ENCODE measurements at regions not wholly inside any gene's neighbourhood (a gene's known extent, or its start where the extent isn't known, plus 50 kb on each side); places are given as distances from the start of the nearest gene placed in this dataset.

DNA sequence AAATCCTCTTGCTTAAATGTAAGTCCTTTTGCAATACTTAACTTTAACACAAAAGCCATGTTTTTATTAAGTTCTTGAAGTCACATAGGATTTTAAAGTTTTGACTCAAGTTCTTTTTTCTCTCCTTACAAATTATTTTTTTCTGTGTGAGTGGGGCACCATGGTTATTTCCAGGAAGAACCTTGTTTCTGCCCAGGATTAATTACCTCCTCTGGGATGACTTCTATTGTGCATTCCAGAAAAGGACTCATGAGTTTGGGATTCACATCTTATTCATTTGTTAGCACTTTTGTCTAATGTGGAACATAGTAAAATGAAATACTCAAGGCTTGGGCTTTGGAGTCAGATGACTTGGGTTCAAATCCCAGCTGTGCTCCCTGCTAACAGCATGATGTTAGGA, 421.4 kb upstream of the WWC1 start:
- Histone ChIP-seq H3K4me1 (ENCODE audit: control insufficient read depth, insufficient read depth, low read length) (no peaks in the 10 kb centered on the region), H3K9ac (ENCODE audit: control insufficient read depth, insufficient read depth, low read length) (no peak overlapping the region), H4K20me1 (ENCODE audit: control insufficient read depth, insufficient read depth) (no peaks in the 10 kb centered on the region), H3K4me3 (no peak overlapping the region), H3K36me3 (ENCODE audit: control insufficient read depth in 2 of 2, insufficient read depth in 2 of 2, low read length in 1 of 2) (no peaks in the 10 kb centered on the region), H3K9me3 (replicated peaks; ENCODE audit: control insufficient read depth, insufficient read depth, low read length) (no peaks in the 10 kb centered on the region), H3K27me3 (replicated peaks in 1 of 2; ENCODE audit: control insufficient read depth in 2 of 2, insufficient read depth in 2 of 2, low read length in 1 of 2) (no peaks in the 10 kb centered on the region), H2AFZ (ENCODE audit: control insufficient read depth, low read depth, low read length) (no peak overlapping the region), H3K27ac (ENCODE audit: control insufficient read depth, insufficient read depth) (no peak overlapping the region), H3K79me2 (ENCODE audit: control insufficient read depth, insufficient read depth, low read length) (no peaks in the 10 kb centered on the region), H3K4me2 (ENCODE audit: control insufficient read depth, insufficient read depth) (no peak overlapping the region)
- FAIRE-seq, result no peak
- no peak for DNase-seq (ENCODE audit: low read depth, low spot score)
- ATAC-seq, result no peak
- ChIA-PET POLR2A (no interaction called here), CTCF (no interaction called here), RAD21 (ENCODE audit: unreplicated experiment) (no interaction called here), SMC1A (ENCODE audit: uncharacterized antibody, unreplicated experiment) (no interaction called here)
- in situ Hi-C loops (cut with MboI) (no loop called here), intact Hi-C loops (cut with micrococcal nuclease; ENCODE audit: unreplicated experiment) (no loop called here)
- no peak for TF ChIP-seq ZSCAN29 (IDR thresholded peaks at IDR 0.05)
- TF ChIP-seq CHD4 (IDR thresholded peaks at IDR 0.05), result no peak
- BruUV-seq (replicated peaks), result no TSS peak

DNA sequence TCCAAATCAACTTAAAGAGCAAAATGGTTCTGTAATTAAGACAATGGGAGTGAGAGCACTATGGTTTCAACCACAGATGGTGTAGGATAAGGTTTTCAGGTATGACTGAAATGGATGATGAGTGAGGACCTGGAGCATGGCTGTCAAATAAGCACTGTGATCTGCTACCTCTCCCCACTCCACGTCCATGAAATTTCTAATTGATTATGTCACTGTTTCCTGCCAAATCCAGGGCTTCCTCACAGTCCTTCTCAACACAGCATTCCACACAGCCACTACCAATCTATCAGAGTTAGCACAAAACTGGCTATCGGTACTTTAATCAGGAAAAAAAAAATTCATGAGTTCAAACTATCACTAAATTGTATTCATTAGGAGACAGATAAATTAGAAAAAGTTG, 420.4 kb upstream of the WWC1 start:
- in situ Hi-C loops (cut with MboI) (no loop called here), intact Hi-C loops (cut with micrococcal nuclease; ENCODE audit: unreplicated experiment) (no loop called here)
- ATAC-seq, result no peak
- H3K4me2 ChIP-seq (ENCODE audit: control insufficient read depth, insufficient read depth), result no peak overlapping the region
- H3K27me3 ChIP-seq (replicated peaks in 1 of 2; ENCODE audit: control insufficient read depth in 2 of 2, insufficient read depth in 2 of 2, low read length in 1 of 2), result no peaks in the 10 kb centered on the region
- TF ChIP-seq POLR2A (IDR thresholded peaks at IDR 0.05; ENCODE audit: low read depth, low read length) (no peak), LARP7 (IDR thresholded peaks at IDR 0.05) (no peak), POU2F2 (IDR thresholded peaks at IDR 0.05; ENCODE audit: borderline replicate concordance, low read depth, low read length) (no peak), SIX5 (IDR thresholded peaks at IDR 0.05; ENCODE audit: low read depth, low read length, severe bottlenecking) (no peak), HCFC1 (IDR thresholded peaks at IDR 0.05; ENCODE audit: low read length) (no peak), POLR2AphosphoS2 (IDR thresholded peaks at IDR 0.05; ENCODE audit: low read depth, low read length) (no peak), EP300 (IDR thresholded peaks at IDR 0.05; ENCODE audit: borderline replicate concordance in 1 of 2, control insufficient read depth in 1 of 2, low read depth in 2 of 2, low read length in 2 of 2) (no peak)
- TF ChIP-seq, protein P1, sequence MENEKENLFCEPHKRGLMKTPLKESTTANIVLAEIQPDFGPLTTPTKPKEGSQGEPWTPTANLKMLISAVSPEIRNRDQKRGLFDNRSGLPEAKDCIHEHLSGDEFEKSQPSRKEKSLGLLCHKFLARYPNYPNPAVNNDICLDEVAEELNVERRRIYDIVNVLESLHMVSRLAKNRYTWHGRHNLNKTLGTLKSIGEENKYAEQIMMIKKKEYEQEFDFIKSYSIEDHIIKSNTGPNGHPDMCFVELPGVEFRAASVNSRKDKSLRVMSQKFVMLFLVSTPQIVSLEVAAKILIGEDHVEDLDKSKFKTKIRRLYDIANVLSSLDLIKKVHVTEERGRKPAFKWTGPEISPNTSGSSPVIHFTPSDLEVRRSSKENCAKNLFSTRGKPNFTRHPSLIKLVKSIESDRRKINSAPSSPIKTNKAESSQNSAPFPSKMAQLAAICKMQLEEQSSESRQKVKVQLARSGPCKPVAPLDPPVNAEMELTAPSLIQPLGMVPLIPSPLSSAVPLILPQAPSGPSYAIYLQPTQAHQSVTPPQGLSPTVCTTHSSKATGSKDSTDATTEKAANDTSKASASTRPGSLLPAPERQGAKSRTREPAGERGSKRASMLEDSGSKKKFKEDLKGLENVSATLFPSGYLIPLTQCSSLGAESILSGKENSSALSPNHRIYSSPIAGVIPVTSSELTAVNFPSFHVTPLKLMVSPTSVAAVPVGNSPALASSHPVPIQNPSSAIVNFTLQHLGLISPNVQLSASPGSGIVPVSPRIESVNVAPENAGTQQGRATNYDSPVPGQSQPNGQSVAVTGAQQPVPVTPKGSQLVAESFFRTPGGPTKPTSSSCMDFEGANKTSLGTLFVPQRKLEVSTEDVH (IDR thresholded peaks at IDR 0.05; ENCODE audit: low read depth, partially characterized antibody), result no peak
- no peaks in the 10 kb centered on the region for H3K36me3 ChIP-seq (ENCODE audit: control insufficient read depth in 2 of 2, insufficient read depth in 2 of 2, low read length in 1 of 2)
- no TSS peak for BruUV-seq (replicated peaks)
- no peaks in the 10 kb centered on the region for H3K9me3 ChIP-seq (replicated peaks; ENCODE audit: control insufficient read depth, insufficient read depth, low read length)
- H3K27ac ChIP-seq (ENCODE audit: control insufficient read depth, insufficient read depth), result no peak overlapping the region
- no peak overlapping the region for H3K4me3 ChIP-seq
- no peaks in the 10 kb centered on the region for H3K79me2 ChIP-seq (ENCODE audit: control insufficient read depth, insufficient read depth, low read length)
- H3K9ac ChIP-seq (ENCODE audit: control insufficient read depth, insufficient read depth, low read length), result no peak overlapping the region
- DNase-seq (ENCODE audit: low read depth, low spot score), result no peak
- ChIA-PET POLR2A (no interaction called here), SMC1A (ENCODE audit: uncharacterized antibody, unreplicated experiment) (no interaction called here), CTCF (no interaction called here), RAD21 (ENCODE audit: unreplicated experiment) (no interaction called here)
- H2AFZ ChIP-seq (ENCODE audit: control insufficient read depth, low read depth, low read length), result no peak overlapping the region
- FAIRE-seq, result no peak
- 45% methylated on average over 2 of the region's 2 CpGs for WGBS (ENCODE audit: insufficient coverage, insufficient replicate concordance, low lambda C conversion rate, missing lambda C conversion rate)
- no peaks in the 10 kb centered on the region for H3K4me1 ChIP-seq (ENCODE audit: control insufficient read depth, insufficient read depth, low read length)
- no peaks in the 10 kb centered on the region for H4K20me1 ChIP-seq (ENCODE audit: control insufficient read depth, insufficient read depth)

Data from GM12878 (cell line).